ENCODE measurements at regions not wholly inside any gene's neighbourhood (a gene's known extent, or its start where the extent isn't known, plus 50 kb on each side); places are given as distances from the start of the nearest gene placed in this dataset.

DNA sequence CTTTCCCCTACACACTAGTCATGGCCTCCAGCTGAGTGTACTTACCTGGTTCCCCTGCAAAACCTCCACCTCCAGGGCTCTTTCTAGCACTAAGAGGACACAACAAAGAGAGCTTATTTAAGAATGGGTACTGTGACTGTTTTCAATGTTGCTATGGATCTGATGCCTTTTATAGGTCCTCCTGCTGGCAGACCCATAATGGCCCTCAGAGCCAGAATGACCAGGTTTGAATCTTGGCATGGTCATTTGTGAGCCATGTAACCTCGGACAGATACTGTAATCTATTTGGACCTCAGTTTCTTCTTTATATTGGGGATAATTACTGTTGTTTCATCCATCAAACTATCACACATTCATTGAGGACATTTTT is 137.6 kb upstream of the USP24 start:
- no CpG with 5 or more reads among the region's 1 CpG for WGBS (ENCODE audit: insufficient coverage, insufficient read length)
- Histone ChIP-seq H3K4me1 (ENCODE audit: control insufficient read depth, insufficient read depth, low read length) (no peaks in the 10 kb centered on the region), H3K9me3 (ENCODE audit: control insufficient read depth, insufficient read depth, low read length) (no peaks in the 10 kb centered on the region), H3K4me3 (ENCODE audit: low read length) (no peak overlapping the region), H3K27me3 (ENCODE audit: control insufficient read depth, insufficient read depth, low read length) (no peaks in the 10 kb centered on the region), H3K27ac (ENCODE audit: low read length) (no peak overlapping the region), H3K36me3 (ENCODE audit: control insufficient read depth, insufficient read depth, low read length) (no peaks in the 10 kb centered on the region)
- DNase-seq (ENCODE audit: low read depth, low spot score): no peak

DNA sequence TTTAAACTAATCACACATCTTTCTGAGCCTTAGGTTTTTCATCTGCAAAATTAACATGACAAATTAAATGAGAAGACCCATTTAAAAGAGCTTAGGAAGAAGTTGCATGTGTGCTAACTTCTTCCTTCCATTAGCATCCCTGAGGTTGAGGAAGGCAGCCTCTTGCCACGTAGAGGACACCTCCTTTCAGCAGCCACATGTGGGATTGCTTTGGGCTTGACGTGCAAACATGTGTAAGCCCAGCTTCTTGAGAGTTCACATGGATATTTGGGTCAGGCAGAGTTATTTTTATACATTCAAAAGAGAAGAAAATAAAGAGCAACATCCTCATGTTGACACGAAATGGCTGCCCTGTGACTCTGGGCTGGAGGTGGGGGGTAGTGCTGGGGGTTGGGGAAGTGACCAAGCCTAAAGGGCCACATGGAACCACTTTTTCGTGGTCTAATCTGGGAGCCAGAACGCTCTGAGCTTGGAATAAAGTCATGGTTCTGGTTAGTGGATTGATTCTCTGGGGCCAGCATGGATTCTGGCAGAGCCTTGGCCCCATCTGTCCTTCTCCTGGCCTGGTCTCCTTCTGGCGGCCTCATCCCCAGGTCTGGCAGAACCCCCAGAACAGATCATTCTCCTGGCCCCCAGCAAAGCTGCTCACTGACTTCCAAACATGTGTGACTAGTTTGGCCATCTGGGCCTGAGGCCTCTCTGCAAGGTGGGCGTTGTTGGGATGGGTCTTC is 137.1 kb upstream of the USP24 start:
- Histone ChIP-seq H3K27ac (ENCODE audit: low read length) (no peak overlapping the region), H3K9me3 (ENCODE audit: control insufficient read depth, insufficient read depth, low read length) (no peaks in the 10 kb centered on the region), H3K27me3 (ENCODE audit: control insufficient read depth, insufficient read depth, low read length) (no peaks in the 10 kb centered on the region), H3K4me3 (ENCODE audit: low read length) (no peak overlapping the region), H3K36me3 (ENCODE audit: control insufficient read depth, insufficient read depth, low read length) (no peaks in the 10 kb centered on the region), H3K4me1 (ENCODE audit: control insufficient read depth, insufficient read depth, low read length) (no peaks in the 10 kb centered on the region)
- DNase-seq (ENCODE audit: low read depth, low spot score): no peak
- no CpG with 5 or more reads among the region's 7 CpGs for WGBS (ENCODE audit: insufficient coverage, insufficient read length)

DNA sequence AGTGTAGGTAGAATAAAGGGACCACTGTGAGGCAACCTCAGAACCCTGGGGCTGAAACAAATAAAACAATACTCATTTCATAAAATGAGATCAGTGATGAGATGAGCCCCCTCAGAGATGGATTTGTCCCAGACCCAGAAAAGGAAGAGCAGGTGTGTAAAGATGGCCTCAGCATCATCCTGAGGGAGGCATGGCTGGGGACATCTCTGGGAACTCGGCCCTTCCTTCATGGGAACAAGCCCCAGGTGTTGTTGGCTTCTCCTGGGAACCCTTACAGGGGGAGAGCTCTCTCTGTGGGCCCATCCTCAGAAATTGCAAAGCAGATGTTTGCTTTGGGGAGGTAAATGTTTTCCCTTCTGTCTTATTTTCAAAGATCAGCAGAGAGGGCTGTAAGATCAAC is 133.2 kb upstream of the USP24 start:
- Histone ChIP-seq H3K4me3 (ENCODE audit: low read length) (no peak overlapping the region), H3K27me3 (ENCODE audit: control insufficient read depth, insufficient read depth, low read length) (no peaks in the 10 kb centered on the region), H3K27ac (ENCODE audit: low read length) (no peak overlapping the region), H3K9me3 (ENCODE audit: control insufficient read depth, insufficient read depth, low read length) (no peaks in the 10 kb centered on the region), H3K4me1 (ENCODE audit: control insufficient read depth, insufficient read depth, low read length) (no peaks in the 10 kb centered on the region), H3K36me3 (ENCODE audit: control insufficient read depth, insufficient read depth, low read length) (no peaks in the 10 kb centered on the region)
- DNase-seq (ENCODE audit: low read depth, low spot score): no peak
- WGBS (ENCODE audit: insufficient coverage, insufficient read length): no CpG with 5 or more reads among the region's 1 CpG

DNA sequence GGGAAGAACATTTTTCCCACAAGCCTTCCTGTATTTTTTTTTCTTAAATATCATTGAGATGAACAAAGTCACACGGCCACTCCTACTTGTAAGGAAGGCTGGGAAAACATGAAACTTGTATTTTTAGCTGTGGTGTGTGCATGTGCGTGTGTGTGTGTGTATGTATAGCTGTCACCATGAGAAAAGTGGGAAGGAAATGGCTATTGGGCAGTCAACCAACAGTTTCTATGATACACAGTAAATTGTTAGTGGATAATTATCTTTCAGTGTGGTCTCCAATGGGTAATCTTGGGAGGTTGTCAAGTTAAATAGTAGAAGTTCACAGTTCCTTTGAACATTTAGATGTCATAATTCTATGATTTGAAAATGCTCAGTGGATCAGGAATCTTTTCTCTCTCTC is 132.7 kb upstream of the USP24 start:
- no peak for DNase-seq (ENCODE audit: low read depth, low spot score)
- Histone ChIP-seq H3K36me3 (ENCODE audit: control insufficient read depth, insufficient read depth, low read length) (no peaks in the 10 kb centered on the region), H3K27ac (ENCODE audit: low read length) (no peak overlapping the region), H3K4me3 (ENCODE audit: low read length) (no peak overlapping the region), H3K4me1 (ENCODE audit: control insufficient read depth, insufficient read depth, low read length) (no peaks in the 10 kb centered on the region), H3K9me3 (ENCODE audit: control insufficient read depth, insufficient read depth, low read length) (no peaks in the 10 kb centered on the region), H3K27me3 (ENCODE audit: control insufficient read depth, insufficient read depth, low read length) (no peaks in the 10 kb centered on the region)
- no CpG with 5 or more reads among the region's 2 CpGs for WGBS (ENCODE audit: insufficient coverage, insufficient read length)

DNA sequence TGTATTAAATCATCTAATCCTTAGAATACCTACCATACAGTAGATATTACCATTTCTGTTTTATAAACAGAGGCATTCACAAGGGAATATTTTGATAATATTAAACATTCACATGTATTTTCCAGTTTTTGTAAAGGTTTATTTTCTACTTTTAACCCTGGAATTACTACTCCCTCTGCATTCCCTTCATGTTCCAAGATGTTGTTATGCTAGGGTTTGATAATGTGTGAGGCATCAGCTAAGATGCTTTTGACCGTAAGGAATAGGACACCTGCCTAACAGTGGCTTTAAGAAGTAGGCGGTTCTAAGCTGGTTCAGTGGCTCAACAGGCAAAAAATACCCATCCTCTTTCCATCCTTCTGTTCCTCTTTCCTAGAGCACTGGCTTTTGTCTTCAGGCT is 131.9 kb upstream of the USP24 start:
- no peaks in the 10 kb centered on the region for H3K4me1 ChIP-seq (ENCODE audit: control insufficient read depth, insufficient read depth, low read length)
- no CpG with 5 or more reads among the region's 2 CpGs for WGBS (ENCODE audit: insufficient coverage, insufficient read length)
- H3K36me3 ChIP-seq (ENCODE audit: control insufficient read depth, insufficient read depth, low read length): no peaks in the 10 kb centered on the region
- no peak overlapping the region for H3K27ac ChIP-seq (ENCODE audit: low read length)
- no peak for DNase-seq (ENCODE audit: low read depth, low spot score)
- H3K9me3 ChIP-seq (ENCODE audit: control insufficient read depth, insufficient read depth, low read length): no peaks in the 10 kb centered on the region
- H3K27me3 ChIP-seq (ENCODE audit: control insufficient read depth, insufficient read depth, low read length): no peaks in the 10 kb centered on the region
- no peak overlapping the region for H3K4me3 ChIP-seq (ENCODE audit: low read length)

DNA sequence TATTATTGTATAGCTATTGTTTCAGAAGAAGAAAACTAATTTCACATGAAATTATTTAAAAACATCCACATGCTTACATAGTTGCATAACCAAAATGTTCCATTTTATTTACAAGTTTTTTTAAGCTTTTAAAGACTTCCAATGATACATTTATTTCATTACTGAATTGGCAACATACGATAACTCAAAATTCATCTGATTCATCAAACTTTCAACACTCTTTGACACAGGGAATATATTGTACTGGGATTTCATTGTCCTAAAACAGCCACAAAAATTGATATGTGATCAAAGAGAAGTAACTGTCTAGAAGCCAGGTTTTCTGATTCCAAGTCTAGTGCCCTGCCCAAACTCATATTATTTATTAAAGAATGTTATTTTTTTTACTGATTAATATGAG is 131.4 kb upstream of the USP24 start:
- Histone ChIP-seq H3K9me3 (ENCODE audit: control insufficient read depth, insufficient read depth, low read length) (no peaks in the 10 kb centered on the region), H3K36me3 (ENCODE audit: control insufficient read depth, insufficient read depth, low read length) (no peaks in the 10 kb centered on the region)
- 100% methylated on average over 1 of the region's 1 CpG for WGBS (ENCODE audit: insufficient coverage, insufficient read length)

DNA sequence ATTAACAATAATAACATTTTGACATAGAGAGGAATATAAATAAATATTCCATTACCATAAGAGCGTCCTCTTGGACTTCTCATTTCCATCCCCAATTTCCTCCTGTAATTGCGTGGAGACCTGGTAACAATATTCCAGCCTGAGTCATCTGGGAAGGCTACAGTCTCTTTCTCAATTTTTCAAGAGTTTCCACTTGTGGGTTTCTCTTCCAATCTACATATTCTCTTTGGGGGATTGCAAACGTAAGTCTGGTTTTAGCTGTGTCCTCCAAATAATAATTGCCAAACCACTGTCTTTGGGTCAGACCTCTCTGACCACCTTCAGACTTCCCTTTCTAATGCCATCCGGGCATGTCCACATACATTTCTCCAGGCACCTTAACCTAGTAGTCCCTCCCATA is 124.5 kb upstream of the USP24 start:
- DNase-seq (ENCODE audit: low read depth, low spot score): no peak
- H3K9me3 ChIP-seq (ENCODE audit: control insufficient read depth, insufficient read depth, low read length): no peaks in the 10 kb centered on the region
- H3K4me3 ChIP-seq (ENCODE audit: low read length): no peak overlapping the region
- H3K27ac ChIP-seq (ENCODE audit: low read length): no peak overlapping the region
- no CpG with 5 or more reads among the region's 4 CpGs for WGBS (ENCODE audit: insufficient coverage, insufficient read length)
- H3K4me1 ChIP-seq (ENCODE audit: control insufficient read depth, insufficient read depth, low read length): no peaks in the 10 kb centered on the region
- no peaks in the 10 kb centered on the region for H3K27me3 ChIP-seq (ENCODE audit: control insufficient read depth, insufficient read depth, low read length)
- H3K36me3 ChIP-seq (ENCODE audit: control insufficient read depth, insufficient read depth, low read length): no peaks in the 10 kb centered on the region

More for the DNA sequence above, 131.4 kb upstream of the USP24 start:
- Histone ChIP-seq H3K27me3 (ENCODE audit: control insufficient read depth, insufficient read depth, low read length) (no peaks in the 10 kb centered on the region), H3K4me3 (ENCODE audit: low read length) (no peak overlapping the region), H3K4me1 (ENCODE audit: control insufficient read depth, insufficient read depth, low read length) (no peaks in the 10 kb centered on the region), H3K27ac (ENCODE audit: low read length) (no peak overlapping the region)
- no peak for DNase-seq (ENCODE audit: low read depth, low spot score)

DNA sequence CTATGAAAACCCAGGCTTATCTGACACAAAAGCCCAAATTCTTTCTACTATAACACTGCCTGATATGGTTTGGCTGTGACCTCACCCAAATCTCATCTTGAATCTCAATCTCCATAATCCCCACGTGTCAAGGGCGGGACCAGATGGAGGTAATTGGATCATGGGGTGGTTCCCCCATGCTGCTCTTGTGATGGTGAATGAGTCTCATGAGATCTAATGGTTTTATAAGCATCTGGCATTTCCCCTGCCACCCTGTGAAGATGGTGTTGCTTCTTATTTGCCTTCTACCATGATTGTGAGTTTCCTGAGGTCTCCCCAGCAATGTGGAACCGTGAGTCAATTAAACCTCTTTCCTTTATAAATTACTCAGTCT is 123.3 kb upstream of the USP24 start:
- Histone ChIP-seq H3K27ac (ENCODE audit: low read length) (no peak overlapping the region), H3K27me3 (ENCODE audit: control insufficient read depth, insufficient read depth, low read length) (no peaks in the 10 kb centered on the region), H3K36me3 (ENCODE audit: control insufficient read depth, insufficient read depth, low read length) (no peaks in the 10 kb centered on the region), H3K9me3 (ENCODE audit: control insufficient read depth, insufficient read depth, low read length) (no peaks in the 10 kb centered on the region), H3K4me1 (ENCODE audit: control insufficient read depth, insufficient read depth, low read length) (no peaks in the 10 kb centered on the region), H3K4me3 (ENCODE audit: low read length) (no peak overlapping the region)
- DNase-seq (ENCODE audit: low read depth, low spot score): no peak
- WGBS (ENCODE audit: insufficient coverage, insufficient read length): no CpG with 5 or more reads among the region's 3 CpGs

DNA sequence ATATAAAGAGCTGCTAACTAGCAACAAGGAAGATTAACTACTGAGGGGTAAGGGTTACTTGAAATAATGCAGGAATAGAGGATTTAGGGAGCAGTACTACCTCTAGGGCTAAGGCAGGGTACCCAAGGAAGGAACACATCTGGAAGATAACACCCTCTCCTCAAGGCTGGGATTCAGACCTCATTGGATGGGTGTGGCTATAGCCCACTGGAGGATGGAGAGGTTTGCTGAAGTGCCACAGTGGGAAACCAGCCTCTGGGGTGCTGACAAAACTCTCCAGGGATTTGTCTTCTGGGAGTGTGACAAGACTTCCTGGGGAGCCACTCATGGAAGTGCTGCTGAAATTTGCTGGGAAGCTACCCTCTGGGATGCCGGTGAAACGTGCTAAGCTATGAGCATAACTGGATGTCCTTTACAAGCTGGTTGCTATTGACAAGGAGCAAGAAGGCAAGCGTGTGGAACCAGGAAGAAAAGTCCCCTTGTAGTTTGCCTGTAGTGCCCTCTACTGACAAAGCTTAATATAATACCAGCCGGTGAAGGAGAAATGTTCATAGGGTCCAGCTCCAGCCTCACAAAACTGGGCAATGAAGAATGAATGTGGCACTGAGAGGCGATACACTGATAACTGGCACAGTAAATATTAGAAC is 122.8 kb upstream of the USP24 start:
- Histone ChIP-seq H3K27me3 (ENCODE audit: control insufficient read depth, insufficient read depth, low read length) (no peaks in the 10 kb centered on the region), H3K9me3 (ENCODE audit: control insufficient read depth, insufficient read depth, low read length) (no peaks in the 10 kb centered on the region), H3K4me3 (ENCODE audit: low read length) (no peak overlapping the region), H3K4me1 (ENCODE audit: control insufficient read depth, insufficient read depth, low read length) (no peaks in the 10 kb centered on the region), H3K36me3 (ENCODE audit: control insufficient read depth, insufficient read depth, low read length) (no peaks in the 10 kb centered on the region), H3K27ac (ENCODE audit: low read length) (no peak overlapping the region)
- peak; percentile 43 for DNase-seq (ENCODE audit: low read depth, low spot score)
- WGBS (ENCODE audit: insufficient coverage, insufficient read length): no CpG with 5 or more reads among the region's 5 CpGs

DNA sequence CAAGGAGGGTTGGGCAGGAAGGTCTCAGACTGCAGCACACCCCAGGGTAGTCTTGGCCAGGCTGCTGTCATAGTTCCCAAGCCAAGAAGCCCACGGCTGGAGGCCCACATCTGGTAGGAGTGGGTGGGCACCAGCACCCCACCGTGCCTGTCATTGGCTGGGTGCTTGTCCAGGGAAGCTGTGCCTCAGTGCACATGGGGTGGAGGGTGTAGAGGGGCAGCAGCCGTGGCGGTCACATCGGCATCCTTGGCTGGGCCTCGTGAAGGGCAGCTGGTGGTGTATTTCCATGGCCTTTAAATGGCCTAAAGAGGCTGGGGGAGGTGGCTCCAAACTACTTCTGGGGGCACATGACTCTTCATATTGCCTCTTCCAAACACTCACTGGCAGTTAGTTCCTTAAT is 119.6 kb upstream of the USP24 start:
- Histone ChIP-seq H3K9me3 (ENCODE audit: control insufficient read depth, insufficient read depth, low read length) (no peaks in the 10 kb centered on the region), H3K4me3 (ENCODE audit: low read length) (no peak overlapping the region), H3K36me3 (ENCODE audit: control insufficient read depth, insufficient read depth, low read length) (no peaks in the 10 kb centered on the region), H3K27ac (ENCODE audit: low read length) (no peak overlapping the region), H3K4me1 (ENCODE audit: control insufficient read depth, insufficient read depth, low read length) (no peaks in the 10 kb centered on the region), H3K27me3 (ENCODE audit: control insufficient read depth, insufficient read depth, low read length) (no peaks in the 10 kb centered on the region)
- no CpG with 5 or more reads among the region's 6 CpGs for WGBS (ENCODE audit: insufficient coverage, insufficient read length)
- DNase-seq (ENCODE audit: low read depth, low spot score): no peak

DNA sequence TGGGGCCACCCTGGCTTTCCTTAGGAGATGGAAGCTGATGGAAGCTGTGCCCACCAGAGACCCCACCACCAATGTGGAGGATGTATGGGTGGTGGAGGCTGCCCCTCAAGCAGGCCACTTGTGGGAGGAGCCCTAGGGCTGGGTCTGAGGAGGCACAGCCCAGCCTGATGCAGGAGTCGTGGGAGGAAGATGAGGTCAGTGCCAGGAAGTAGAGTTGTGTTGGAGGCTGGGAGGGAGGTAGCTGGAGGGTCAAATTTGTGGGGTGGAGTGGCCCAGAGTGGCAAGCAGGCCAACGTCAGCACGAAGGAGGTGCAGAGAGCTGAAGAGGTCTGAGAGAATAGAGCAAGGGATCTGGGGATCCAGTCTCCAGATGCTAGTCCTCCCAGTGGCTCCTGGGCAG is 119.0 kb upstream of the USP24 start:
- no peak overlapping the region for H3K4me3 ChIP-seq (ENCODE audit: low read length)
- H3K27me3 ChIP-seq (ENCODE audit: control insufficient read depth, insufficient read depth, low read length): no peaks in the 10 kb centered on the region
- WGBS (ENCODE audit: insufficient coverage, insufficient read length): no CpG with 5 or more reads among the region's 3 CpGs
- H3K36me3 ChIP-seq (ENCODE audit: control insufficient read depth, insufficient read depth, low read length): no peaks in the 10 kb centered on the region
- peaks cover 1% of the 10 kb centered on the region; the same call in 1 of the 2 replicates for H3K4me1 ChIP-seq (ENCODE audit: control insufficient read depth, insufficient read depth, low read length)
- H3K9me3 ChIP-seq (ENCODE audit: control insufficient read depth, insufficient read depth, low read length): no peaks in the 10 kb centered on the region
- H3K27ac ChIP-seq (ENCODE audit: low read length): no peak overlapping the region
- DNase-seq (ENCODE audit: low read depth, low spot score): no peak
